C4-2B (cell line): ENCODE measurements at regions not wholly inside any gene's neighbourhood (a gene's known extent, or its start where the extent isn't known, plus 50 kb on each side); places are given as distances from the start of the nearest gene placed in this dataset.
"Not testable (repeated sequence)": the region's sequence is repeated elsewhere in the genome, so short reads cannot be mapped to it uniquely, and the experiment has no call there.

ENCODE experiments used
- H3K27ac ChIP-seq: fragments of 450-650 bp; 2 replicates; pipeline ENCODE4 v1.5.1; 2017
- ZFX ChIP-seq: fragments of 450-650 bp; IDR thresholded peaks from 2 replicates; pipeline ENCODE4 v1.6.1; 2017
- TF ChIP-seq, protein P1 (sequence below): fragments of 450-650 bp; conservative IDR thresholded peaks from 2 replicates; pipeline ENCODE4 v1.5.1; 2017; ENCODE audit warnings: mild to moderate bottlenecking

DNA sequence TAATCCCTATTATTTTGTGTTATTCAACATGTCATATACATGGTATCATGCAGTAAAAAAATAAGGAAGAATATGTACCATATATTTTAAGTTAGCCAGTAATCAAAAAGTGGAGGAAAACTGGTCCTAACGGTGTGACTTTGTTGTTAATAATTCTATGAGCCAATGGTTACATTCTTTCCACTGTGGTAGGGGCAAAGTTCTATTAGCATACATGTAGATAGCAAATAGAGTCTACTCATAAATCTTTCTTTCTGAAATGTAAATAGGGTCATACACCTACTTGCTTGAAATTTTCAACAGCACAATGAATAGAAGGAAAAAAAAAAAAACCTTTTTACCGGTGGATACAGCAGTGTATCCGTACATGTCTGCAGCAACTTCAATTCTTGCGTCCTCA lies 364.8 kb downstream of the RAB38 start:
- TF ChIP-seq, protein P1, sequence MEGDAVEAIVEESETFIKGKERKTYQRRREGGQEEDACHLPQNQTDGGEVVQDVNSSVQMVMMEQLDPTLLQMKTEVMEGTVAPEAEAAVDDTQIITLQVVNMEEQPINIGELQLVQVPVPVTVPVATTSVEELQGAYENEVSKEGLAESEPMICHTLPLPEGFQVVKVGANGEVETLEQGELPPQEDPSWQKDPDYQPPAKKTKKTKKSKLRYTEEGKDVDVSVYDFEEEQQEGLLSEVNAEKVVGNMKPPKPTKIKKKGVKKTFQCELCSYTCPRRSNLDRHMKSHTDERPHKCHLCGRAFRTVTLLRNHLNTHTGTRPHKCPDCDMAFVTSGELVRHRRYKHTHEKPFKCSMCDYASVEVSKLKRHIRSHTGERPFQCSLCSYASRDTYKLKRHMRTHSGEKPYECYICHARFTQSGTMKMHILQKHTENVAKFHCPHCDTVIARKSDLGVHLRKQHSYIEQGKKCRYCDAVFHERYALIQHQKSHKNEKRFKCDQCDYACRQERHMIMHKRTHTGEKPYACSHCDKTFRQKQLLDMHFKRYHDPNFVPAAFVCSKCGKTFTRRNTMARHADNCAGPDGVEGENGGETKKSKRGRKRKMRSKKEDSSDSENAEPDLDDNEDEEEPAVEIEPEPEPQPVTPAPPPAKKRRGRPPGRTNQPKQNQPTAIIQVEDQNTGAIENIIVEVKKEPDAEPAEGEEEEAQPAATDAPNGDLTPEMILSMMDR = no peak
- TF ChIP-seq ZFX = no peak
- H3K27ac ChIP-seq = no peak overlapping the region

DNA sequence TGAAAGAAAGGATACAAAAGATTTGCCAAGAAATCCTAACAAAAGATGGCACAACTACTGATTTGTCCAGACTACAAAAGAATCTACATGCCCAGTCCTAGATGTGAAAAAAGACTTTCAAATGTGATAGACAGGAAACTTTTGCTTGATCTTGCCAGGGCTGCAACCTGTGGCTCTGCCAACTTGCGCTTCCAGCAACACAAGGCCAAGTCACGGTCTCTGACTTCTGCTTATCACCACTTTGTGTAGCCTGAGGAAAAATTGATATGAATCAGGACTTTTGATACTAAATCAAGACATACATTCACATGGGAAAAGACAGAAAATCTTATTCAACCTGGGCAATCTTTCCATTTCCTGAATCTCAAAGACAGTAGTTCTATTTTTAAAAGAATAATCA lies 366.0 kb downstream of the RAB38 start:
- no peak for TF ChIP-seq ZFX
- TF ChIP-seq, protein P1 = no peak
- H3K27ac ChIP-seq = no peak overlapping the region

DNA sequence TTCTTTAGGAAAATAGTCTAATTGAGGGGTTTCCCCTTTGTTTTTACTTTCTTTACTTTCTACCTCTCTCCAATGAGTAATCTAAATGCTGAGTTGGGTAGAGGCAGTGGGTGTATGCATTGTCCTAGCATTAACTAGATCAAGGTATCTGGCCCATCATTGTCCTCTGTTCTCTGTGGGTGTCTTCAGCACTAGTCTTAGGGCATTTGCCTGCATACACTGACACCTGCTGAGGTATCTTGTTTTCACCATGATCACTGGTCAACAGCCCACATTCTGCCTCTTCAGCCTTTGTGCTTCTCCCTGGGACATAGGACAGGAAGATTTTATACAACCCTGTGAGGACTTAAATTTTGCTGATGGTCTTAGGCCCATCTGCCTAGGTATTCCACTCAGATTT lies 371.1 kb downstream of the RAB38 start:
- no peak overlapping the region for H3K27ac ChIP-seq
- TF ChIP-seq ZFX = no peak
- TF ChIP-seq, protein P1 = no peak

- no peak overlapping the region for H3K27ac ChIP-seq
- TF ChIP-seq, protein P1 = no peak
- no peak for TF ChIP-seq ZFX
These were observed 371.5 kb downstream of the RAB38 start for GRCh38 chr11:87803748-87804147.

DNA sequence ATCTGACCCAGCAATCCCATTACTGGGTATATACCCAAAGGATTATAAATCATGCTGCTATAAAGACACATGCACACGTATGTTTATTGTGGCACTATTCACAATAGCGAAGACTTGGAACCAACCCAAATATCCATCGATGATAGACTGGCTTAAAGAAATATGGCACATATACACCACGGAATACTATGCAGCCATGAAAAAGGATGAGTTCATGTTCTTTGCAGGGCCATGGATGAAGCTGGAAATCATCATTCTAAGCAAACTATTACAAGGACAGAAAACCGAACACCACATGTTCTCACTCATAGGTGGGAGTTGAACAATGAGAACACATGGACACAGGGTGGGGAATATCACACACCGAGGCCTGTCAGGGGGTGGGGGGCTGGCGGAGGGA lies 390.4 kb downstream of the RAB38 start:
- H3K27ac ChIP-seq = not testable (repeated sequence)

- H3K27ac ChIP-seq = no peak overlapping the region
- TF ChIP-seq, protein P1 = no peak
- no peak for TF ChIP-seq ZFX
These were observed 395.2 kb downstream of the RAB38 start for GRCh38 chr11:87780068-87780413.

DNA sequence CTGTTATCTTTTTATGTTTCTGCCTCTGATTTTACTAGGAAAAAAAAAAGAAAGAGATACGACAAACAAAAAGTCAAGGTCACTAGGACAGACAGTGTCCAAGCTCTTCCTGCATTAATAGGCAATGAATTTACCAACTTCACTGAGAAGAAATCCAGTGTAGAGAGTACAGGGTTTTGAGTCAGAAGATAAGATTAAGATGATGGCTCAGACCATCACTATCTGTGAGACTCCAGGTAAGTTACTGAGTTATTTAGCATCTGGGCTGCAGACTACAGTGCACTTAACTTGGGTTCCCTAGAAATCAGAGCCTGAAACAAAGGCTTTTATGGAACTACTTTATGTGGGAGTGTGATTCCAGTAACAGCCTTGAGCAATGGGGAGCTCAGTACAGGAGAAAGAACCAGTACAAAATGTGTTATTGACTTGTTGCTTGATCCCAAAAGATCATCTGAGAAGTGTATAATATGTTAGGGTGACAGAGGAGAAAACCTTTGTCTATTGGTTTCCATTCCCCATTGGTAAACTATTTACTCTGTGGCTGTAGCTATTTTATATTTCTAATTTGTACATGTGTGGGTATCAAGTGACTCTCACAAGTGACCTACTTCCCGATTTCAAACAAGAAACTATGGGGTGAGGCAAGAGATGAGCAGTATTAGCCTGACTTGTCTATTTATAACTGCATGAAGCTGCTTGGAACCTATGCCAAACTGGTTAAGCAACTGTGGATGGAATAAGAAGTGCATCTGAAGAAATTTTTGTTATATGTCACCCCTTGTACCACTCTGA lies 395.8 kb downstream of the RAB38 start:
- H3K27ac ChIP-seq = no peak overlapping the region
- TF ChIP-seq, protein P1 = no peak
- TF ChIP-seq ZFX = no peak

DNA sequence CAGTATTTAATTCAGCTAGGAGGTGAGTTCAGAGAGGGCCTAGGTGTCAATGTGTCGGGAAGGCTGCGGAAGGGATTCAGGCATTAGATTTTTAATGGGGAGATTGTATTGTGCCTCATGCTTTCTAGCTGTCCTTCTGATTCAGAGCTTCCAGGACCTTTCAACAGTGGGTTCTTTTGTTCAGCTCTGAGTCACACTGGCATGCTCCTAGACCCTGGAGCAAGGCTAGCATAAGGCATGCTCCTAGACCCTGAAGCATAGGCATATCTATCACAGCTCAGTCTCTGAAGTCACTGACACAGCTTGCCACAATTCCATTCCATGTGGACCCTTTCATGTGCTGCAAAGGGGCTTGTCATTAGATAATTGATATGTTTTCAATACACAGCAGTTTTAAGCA lies 396.9 kb downstream of the RAB38 start:
- H3K27ac ChIP-seq = no peak overlapping the region
- TF ChIP-seq, protein P1 = no peak
- TF ChIP-seq ZFX = no peak
